GM18868 (cell line): ENCODE measurements at regions not wholly inside any gene's neighbourhood (a gene's known extent, or its start where the extent isn't known, plus 50 kb on each side); places are given as distances from the start of the nearest gene placed in this dataset.
"Not testable (repeated sequence)": the region's sequence is repeated elsewhere in the genome, so short reads cannot be mapped to it uniquely, and the experiment has no call there.

ENCODE experiments used
- ATAC-seq: cut with Tn5 transposase; IDR thresholded peaks from one replicate; pipeline ENCODE4 v1.9.1; 2021; ENCODE audit warnings: mild to moderate bottlenecking, moderate library complexity; ENCODE audit not compliant: unreplicated experiment

GRCh38 chr5:77871946-77872345, 95.8 kb upstream of the TBCA start:
- ATAC-seq = no peak

GRCh38 chr5:77871016-77871415, 94.9 kb upstream of the TBCA start:
- ATAC-seq = no peak

GRCh38 chr5:77869116-77869798, 93.1 kb upstream of the TBCA start:
- ATAC-seq = no peak

GRCh38 chr5:77867914-77868313, 91.8 kb upstream of the TBCA start:
- no peak for ATAC-seq

- no peak for ATAC-seq
These were observed 91.1 kb upstream of the TBCA start for GRCh38 chr5:77867194-77867691.

- no peak for ATAC-seq
These were observed 90.1 kb upstream of the TBCA start for GRCh38 chr5:77866198-77866597.

GRCh38 chr5:77864997-77865396, 88.9 kb upstream of the TBCA start:
- ATAC-seq = no peak

DNA sequence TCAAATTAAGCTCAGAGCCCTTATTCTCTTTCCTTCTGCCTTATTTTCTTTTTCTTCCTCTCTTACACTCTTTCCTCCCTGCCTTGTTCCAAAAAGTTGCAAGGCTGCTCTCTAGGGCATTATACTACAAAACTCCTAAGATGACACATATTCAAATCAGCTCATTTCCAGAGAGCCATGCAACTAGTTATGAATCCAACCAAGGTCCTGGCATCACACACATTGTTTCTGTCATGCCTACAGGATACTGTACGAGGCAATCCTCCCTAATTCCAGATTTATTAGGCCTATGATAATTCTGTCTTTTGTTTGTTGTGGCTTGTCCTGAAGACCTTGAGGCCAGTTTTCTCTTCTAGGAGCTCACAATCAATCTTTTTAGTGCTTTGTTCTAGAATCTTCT, 87.0 kb upstream of the TBCA start:
- no peak for ATAC-seq

- no peak for ATAC-seq
These were observed 85.4 kb upstream of the TBCA start for GRCh38 chr5:77861576-77861975.

DNA sequence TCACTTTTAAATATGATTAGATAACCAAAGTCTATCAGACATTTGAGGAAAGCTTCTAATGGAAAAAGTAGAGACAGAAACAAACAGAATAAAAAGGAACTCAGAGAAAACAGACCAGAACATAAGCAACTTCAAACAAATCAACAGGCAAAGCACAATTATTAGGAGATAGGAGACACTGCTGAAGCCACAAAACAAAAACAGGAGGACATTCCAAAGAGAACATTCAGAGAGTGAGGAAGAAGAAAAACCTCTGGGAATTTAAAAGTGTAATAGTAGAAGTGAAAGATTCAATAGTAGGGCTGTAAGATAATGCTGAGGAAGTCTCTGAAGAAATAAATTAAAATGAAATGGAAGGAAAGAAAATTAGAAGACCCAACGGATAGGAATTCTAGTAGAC, 83.2 kb upstream of the TBCA start:
- no peak for ATAC-seq

- ATAC-seq = not testable (repeated sequence)
These were observed 82.5 kb upstream of the TBCA start for GRCh38 chr5:77858678-77859077.

DNA sequence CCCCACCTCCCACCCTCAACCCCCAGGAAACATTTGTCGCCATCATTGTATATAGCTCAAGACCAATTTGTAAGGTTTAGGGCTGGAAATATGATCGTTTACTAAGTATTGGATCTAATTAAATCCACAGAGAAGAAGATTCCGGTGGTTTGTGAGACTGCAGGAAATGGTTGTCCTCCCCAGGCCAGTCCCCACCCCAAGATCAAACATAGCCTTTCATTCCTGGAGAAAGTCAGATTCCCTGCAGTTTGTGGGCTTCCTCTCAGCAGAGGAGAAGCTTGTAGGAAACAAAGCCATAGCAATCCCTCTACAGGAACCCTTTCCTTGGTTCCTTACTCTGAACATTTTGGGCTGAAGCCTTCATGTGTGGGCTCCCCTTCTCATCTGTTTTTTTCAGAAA, 79.2 kb upstream of the TBCA start:
- ATAC-seq = no peak

GRCh38 chr5:77853353-77853907, 77.3 kb upstream of the TBCA start:
- no peak for ATAC-seq

DNA sequence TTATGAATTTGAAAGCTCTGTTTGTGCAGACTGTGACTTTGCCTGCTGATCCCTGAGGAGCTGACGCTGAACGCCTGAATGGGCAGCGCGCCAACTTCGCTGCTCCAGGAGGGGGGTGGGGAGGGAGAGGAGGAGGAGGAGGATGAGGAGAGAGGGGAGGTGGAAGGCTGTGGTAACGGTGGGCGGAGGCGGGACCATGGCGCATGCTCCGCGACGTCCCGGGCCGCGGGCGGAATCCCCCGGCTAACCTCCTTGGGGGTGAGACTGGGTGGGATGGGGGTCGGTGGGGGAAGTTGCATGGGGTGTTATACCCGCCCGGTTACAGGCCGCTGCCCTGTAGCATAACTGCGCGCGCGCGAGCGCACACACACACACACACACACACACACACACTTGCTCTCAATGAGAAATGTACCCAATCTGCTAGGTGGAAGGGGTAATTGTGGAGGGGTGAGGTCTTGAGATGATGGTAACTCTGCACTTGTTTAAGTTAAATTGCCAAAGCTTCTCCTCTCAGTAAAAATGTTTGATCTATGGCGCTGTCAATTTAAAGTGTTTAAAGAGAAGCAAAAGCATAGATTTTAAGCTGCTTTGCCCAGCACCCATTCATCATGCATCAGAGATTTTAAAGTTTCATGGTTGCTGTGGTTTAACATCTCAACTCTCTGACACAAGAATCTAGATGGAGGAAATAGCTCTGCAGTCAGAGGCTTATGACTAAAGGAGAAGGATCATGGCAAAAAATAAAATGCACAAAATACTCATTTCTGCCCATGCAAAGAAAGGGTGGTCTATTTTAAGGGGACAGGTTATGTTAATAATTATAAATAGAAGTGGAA, 76.6 kb upstream of the TBCA start:
- ATAC-seq = peak; percentile 72

DNA sequence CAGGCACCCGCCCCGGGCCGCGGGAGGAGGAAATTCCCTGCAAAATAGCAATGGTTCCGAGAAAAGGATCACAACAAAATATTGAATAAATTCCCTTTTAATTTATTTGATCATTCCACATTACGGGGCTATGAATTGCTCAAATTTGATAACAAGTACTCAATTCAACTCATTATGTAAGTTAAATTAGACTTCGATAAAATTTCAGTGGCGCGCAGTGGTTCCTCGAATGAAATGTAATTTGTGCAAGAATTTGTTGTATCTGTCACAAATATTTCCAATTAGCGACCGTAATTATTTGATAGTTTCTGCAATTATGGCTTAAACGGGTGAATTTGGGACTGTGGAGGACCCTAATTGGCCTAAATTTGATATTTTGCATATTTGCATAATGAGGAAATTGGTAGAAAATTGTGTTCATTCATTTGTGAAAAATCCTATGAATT, 76.0 kb upstream of the TBCA start:
- ATAC-seq = no peak

DNA sequence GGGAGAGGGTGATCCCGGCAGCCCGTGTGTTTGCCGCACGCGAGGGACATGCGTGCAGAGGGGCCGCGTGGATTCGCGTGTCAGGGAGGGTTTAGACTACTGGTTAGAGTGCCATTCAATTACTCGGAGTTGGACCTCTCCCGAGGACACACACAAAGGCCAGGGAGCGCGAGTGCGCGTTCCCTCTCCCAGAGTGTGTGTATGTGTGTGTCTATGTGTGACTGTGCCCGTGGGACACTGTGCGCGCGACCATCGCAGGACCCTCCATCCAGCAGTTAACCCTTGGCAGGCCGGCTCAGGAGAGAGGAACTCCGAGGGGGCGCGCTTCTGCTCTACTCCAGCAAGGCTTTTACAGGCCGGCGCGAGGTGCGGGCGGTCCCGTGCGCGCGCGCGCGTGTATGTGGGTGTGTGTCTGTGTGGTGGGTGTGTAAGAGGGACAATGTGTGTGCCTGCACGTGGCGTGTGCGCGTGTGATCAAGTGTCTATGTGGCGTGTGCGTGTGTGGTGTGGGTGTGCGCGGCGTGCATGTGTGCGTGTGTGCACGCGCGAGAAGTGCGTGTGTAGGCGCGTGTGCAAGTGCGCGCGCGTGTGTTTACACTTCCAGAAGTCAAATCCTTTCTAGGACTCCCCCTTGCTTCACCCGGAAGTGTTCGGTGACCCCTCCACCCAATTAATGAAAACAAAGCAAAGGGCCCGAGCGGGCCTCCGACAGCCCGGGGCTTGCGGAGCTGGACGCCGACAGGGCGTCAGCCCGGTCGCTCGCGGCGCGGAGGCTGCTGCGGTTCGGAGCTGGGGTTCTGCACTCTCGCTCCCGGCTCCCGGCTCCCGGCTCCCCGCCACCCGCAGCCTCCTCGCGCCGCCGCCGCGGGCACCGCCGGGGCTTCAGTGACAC, 75.3 kb upstream of the TBCA start:
- ATAC-seq = no peak

DNA sequence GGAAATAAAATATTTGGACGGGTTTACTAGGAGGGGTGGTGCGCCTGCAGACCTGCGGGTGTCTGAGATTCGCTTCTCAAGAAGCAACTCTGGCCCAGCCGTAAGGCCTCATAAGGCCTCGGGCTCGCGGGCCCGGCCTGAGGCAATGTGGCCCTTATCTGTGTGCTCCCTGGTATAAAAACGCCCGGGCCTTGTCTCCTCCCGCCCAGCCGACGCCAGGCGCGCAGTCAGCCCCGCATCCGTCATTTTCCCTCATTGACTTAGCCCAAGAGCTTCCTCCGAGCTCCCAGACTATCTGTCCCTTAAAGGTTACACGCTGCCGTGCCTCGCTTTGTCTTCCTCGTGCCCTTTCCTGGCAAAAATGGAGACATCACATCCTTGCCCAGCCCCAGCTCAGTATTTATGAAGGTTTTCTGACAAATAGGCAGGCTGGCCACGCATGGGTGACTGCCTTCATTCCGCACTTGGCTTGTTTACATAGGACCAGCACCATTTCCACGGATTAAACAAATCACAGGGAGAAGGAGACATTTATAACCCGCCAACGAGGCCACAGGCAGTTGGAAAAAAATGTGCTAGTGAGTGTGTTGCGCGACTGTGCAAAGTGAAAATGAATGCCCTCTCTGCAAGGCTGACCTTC, 74.5 kb upstream of the TBCA start:
- ATAC-seq = no peak

- no peak for ATAC-seq
These were observed 73.3 kb upstream of the TBCA start for GRCh38 chr5:77849308-77849900.

- ATAC-seq = no peak
These were observed 71.7 kb upstream of the TBCA start for GRCh38 chr5:77847814-77848290.

DNA sequence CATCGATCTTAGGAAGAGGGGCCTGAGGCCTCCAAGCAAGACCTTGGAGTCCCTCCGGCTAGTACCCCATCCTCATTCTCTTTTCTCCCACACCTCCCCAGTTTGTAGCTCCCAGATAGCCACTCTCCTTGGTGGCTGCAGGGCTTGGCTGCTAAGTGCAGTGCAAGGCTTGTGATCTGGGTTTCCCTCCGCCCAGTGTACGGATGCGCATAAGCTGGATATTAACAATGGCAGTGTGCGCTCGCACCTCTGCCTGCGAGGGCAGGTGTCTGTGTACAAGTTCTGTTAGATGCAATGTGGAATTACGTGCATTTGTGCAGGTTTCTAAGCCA, 71.0 kb upstream of the TBCA start:
- no peak for ATAC-seq
